ENCODE measurements at regions not wholly inside any gene's neighbourhood (a gene's known extent, or its start where the extent isn't known, plus 50 kb on each side); places are given as distances from the start of the nearest gene placed in this dataset.

DNA sequence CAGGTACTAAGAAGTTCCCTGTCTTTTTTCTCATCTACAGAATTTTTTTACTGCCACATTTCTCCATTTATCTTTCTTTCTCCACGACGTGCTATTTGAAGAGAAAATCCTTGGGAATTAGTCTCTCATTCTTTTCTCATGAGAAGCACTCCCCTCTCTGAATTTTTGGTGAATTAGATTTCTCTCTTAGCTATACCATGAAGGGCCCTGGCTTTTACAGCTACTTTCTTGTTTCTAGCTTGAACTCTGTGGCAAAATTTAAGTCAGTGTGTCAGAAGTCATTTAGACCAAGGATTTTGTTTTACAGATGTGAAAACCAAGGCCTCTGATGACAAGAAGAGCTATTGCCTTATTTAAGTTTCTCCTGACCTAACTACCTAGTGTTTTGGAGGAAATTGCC, 213.1 kb downstream of the AEBP2 start:
- Histone ChIP-seq H3K79me2 (ENCODE audit: insufficient read depth, low read length) (no peaks in the 10 kb centered on the region), H3K36me3 (ENCODE audit: insufficient read depth, low read length) (no peaks in the 10 kb centered on the region), H3K4me1 (ENCODE audit: insufficient read depth, low read length, poor library complexity, severe bottlenecking) (no peaks in the 10 kb centered on the region), H3F3A (ENCODE audit: low read depth) (no peaks in the 10 kb centered on the region), H4K20me1 (ENCODE audit: insufficient read depth, low read length, poor library complexity, severe bottlenecking) (no peaks in the 10 kb centered on the region), H3K4me3 (ENCODE audit: low read length, poor library complexity, severe bottlenecking) (no peak overlapping the region), H3K27me3 (ENCODE audit: insufficient read depth, low read length, poor library complexity, severe bottlenecking) (no peaks in the 10 kb centered on the region), H3K4me2 (ENCODE audit: low read depth, low read length, poor library complexity, severe bottlenecking) (no peak overlapping the region), H3K9me2 (replicated peaks; ENCODE audit: low read depth, low read length) (no peaks in the 10 kb centered on the region), H2AFZ (ENCODE audit: low read length) (no peak overlapping the region), H3K9ac (ENCODE audit: low read depth, low read length, poor library complexity, severe bottlenecking) (no peak overlapping the region), H3K9me3 (ENCODE audit: insufficient read depth, low read depth, low read length) (no peaks in the 10 kb centered on the region)
- TF ChIP-seq, protein P1, sequence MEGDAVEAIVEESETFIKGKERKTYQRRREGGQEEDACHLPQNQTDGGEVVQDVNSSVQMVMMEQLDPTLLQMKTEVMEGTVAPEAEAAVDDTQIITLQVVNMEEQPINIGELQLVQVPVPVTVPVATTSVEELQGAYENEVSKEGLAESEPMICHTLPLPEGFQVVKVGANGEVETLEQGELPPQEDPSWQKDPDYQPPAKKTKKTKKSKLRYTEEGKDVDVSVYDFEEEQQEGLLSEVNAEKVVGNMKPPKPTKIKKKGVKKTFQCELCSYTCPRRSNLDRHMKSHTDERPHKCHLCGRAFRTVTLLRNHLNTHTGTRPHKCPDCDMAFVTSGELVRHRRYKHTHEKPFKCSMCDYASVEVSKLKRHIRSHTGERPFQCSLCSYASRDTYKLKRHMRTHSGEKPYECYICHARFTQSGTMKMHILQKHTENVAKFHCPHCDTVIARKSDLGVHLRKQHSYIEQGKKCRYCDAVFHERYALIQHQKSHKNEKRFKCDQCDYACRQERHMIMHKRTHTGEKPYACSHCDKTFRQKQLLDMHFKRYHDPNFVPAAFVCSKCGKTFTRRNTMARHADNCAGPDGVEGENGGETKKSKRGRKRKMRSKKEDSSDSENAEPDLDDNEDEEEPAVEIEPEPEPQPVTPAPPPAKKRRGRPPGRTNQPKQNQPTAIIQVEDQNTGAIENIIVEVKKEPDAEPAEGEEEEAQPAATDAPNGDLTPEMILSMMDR (conservative IDR thresholded peaks at IDR 0.05; ENCODE audit: low read length) = no peak
- no peak for TF ChIP-seq EZH2phosphoT487 (IDR thresholded peaks at IDR 0.05; ENCODE audit: borderline replicate concordance)

DNA sequence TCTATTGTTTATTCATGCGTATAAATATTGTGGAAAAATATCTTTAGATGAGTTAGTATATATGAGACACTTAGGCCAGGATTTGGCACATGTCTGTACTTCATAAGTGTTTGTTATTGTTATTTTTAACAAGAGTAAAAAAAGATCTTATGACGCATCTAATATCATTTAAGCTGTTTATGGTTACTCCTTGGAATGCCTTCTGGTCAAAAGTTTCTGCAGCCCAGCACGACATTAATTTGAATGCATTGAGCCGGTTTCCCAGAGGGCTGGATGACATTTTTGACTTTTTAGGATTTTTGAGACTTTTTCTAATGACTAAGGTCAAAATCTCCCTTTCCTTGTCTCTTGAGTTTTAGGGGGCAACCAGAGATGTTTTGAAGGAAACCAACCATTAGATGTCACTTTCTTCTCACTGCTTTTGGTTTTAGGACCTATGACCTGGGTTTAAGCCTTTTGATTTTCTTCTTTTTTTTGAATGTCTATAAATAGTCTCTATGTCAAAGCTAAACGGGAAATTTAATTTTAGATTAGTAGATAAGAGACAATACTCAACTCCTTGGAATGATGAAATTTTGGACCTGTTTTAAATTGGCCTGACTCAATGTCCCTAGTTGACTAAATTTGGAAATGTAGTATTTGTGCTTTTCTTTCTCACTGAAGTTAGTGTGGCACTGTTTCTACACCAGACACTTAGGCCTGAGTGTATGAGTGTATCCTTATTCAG, 215.5 kb downstream of the AEBP2 start:
- Histone ChIP-seq H3K9me3 (ENCODE audit: insufficient read depth, low read depth, low read length) (no peaks in the 10 kb centered on the region), H3K9me2 (replicated peaks; ENCODE audit: low read depth, low read length) (no peaks in the 10 kb centered on the region), H3K79me2 (ENCODE audit: insufficient read depth, low read length) (no peaks in the 10 kb centered on the region), H3K4me1 (ENCODE audit: insufficient read depth, low read length, poor library complexity, severe bottlenecking) (no peaks in the 10 kb centered on the region), H3K27me3 (ENCODE audit: insufficient read depth, low read length, poor library complexity, severe bottlenecking) (no peaks in the 10 kb centered on the region), H3K4me3 (ENCODE audit: low read length, poor library complexity, severe bottlenecking) (no peak overlapping the region), H3K36me3 (ENCODE audit: insufficient read depth, low read length) (no peaks in the 10 kb centered on the region), H4K20me1 (ENCODE audit: insufficient read depth, low read length, poor library complexity, severe bottlenecking) (no peaks in the 10 kb centered on the region), H3K4me2 (ENCODE audit: low read depth, low read length, poor library complexity, severe bottlenecking) (no peak overlapping the region), H3F3A (ENCODE audit: low read depth) (no peaks in the 10 kb centered on the region), H2AFZ (ENCODE audit: low read length) (no peak overlapping the region), H3K9ac (ENCODE audit: low read depth, low read length, poor library complexity, severe bottlenecking) (no peak overlapping the region)
- TF ChIP-seq, protein P1 (conservative IDR thresholded peaks at IDR 0.05; ENCODE audit: low read length) = no peak
- no peak for TF ChIP-seq EZH2phosphoT487 (IDR thresholded peaks at IDR 0.05; ENCODE audit: borderline replicate concordance)

DNA sequence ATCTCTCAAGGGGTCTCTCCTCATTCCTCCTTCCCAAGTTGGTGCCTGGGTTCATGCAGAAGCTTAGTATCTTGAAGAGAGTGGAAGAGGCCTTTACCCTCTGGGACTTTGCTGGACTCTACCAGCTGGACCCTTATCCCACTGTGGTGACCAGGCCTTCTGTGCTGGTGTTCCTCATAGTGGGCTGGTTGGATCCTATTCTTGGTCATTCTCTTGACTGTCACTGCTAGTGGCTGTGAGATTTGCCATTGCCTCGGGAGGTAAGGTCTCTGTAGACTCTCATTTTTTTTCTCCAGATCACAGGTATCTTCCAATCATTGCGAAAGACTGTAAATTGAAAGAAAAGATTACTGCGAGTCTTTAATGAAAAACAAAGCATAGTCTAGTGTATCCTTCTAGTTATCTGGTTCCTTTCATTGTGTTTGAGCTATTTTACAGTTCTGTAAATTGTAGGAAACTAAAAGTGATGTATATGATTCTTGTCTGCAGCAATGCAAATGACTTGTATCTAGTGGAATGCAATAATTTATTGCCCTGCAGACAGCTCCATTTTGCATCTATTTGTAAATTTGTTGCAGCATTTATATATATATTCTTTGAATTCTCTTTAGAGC, 217.9 kb downstream of the AEBP2 start:
- no peak overlapping the region for H3K4me2 ChIP-seq (ENCODE audit: low read depth, low read length, poor library complexity, severe bottlenecking)
- no peaks in the 10 kb centered on the region for H3F3A ChIP-seq (ENCODE audit: low read depth)
- no peak for TF ChIP-seq EZH2phosphoT487 (IDR thresholded peaks at IDR 0.05; ENCODE audit: borderline replicate concordance)
- TF ChIP-seq, protein P1 (conservative IDR thresholded peaks at IDR 0.05; ENCODE audit: low read length) = no peak
- no peaks in the 10 kb centered on the region for H3K9me2 ChIP-seq (replicated peaks; ENCODE audit: low read depth, low read length)
- H2AFZ ChIP-seq (ENCODE audit: low read length) = no peak overlapping the region
- no peaks in the 10 kb centered on the region for H3K4me1 ChIP-seq (ENCODE audit: insufficient read depth, low read length, poor library complexity, severe bottlenecking)
- H3K9me3 ChIP-seq (ENCODE audit: insufficient read depth, low read depth, low read length) = no peaks in the 10 kb centered on the region
- no peak overlapping the region for H3K4me3 ChIP-seq (ENCODE audit: low read length, poor library complexity, severe bottlenecking)
- no peaks in the 10 kb centered on the region for H3K79me2 ChIP-seq (ENCODE audit: insufficient read depth, low read length)
- H3K9ac ChIP-seq (ENCODE audit: low read depth, low read length, poor library complexity, severe bottlenecking) = no peak overlapping the region
- H4K20me1 ChIP-seq (ENCODE audit: insufficient read depth, low read length, poor library complexity, severe bottlenecking) = no peaks in the 10 kb centered on the region
- H3K36me3 ChIP-seq (ENCODE audit: insufficient read depth, low read length) = no peaks in the 10 kb centered on the region
- H3K27me3 ChIP-seq (ENCODE audit: insufficient read depth, low read length, poor library complexity, severe bottlenecking) = no peaks in the 10 kb centered on the region
